ENCODE measurements at regions not wholly inside any gene's neighbourhood (a gene's known extent, or its start where the extent isn't known, plus 50 kb on each side); places are given as distances from the start of the nearest gene placed in this dataset.

GRCh38 chr7:94323844-94324243, 70.9 kb upstream of the COL1A2 start:
- Mint-ChIP-seq H3K36me3 (ENCODE audit: unreplicated experiment) (peaks cover 7% of the 10 kb centered on the region), H3K4me3 (ENCODE audit: unreplicated experiment) (no peak overlapping the region), H3K9me3 (ENCODE audit: unreplicated experiment) (peaks cover 7% of the 10 kb centered on the region), H3K4me1 (ENCODE audit: unreplicated experiment) (peaks cover 40% of the 10 kb centered on the region), H3K27ac (ENCODE audit: unreplicated experiment) (peak overlapping the region; percentile 91), H3K27me3 (ENCODE audit: unreplicated experiment) (no peaks in the 10 kb centered on the region)
- DNase-seq (ENCODE audit: extremely low spot score, unreplicated experiment), result no peak
- TF ChIP-seq CTCF (IDR thresholded peaks at IDR 0.05), result no peak

- no peak for TF ChIP-seq CTCF (IDR thresholded peaks at IDR 0.05)
- DNase-seq (ENCODE audit: extremely low spot score, unreplicated experiment), result no peak
- peak overlapping the region; percentile 5 for H3K4me3 Mint-ChIP-seq (ENCODE audit: unreplicated experiment)
- H3K36me3 Mint-ChIP-seq (ENCODE audit: unreplicated experiment), result peaks cover 7% of the 10 kb centered on the region
- peaks cover 40% of the 10 kb centered on the region for H3K4me1 Mint-ChIP-seq (ENCODE audit: unreplicated experiment)
- peaks cover 7% of the 10 kb centered on the region for H3K9me3 Mint-ChIP-seq (ENCODE audit: unreplicated experiment)
- no peaks in the 10 kb centered on the region for H3K27me3 Mint-ChIP-seq (ENCODE audit: unreplicated experiment)
- peak overlapping the region; percentile 91 for H3K27ac Mint-ChIP-seq (ENCODE audit: unreplicated experiment)
Observed at GRCh38 chr7:94324380-94325121, 70.1 kb upstream of the COL1A2 start.

- H3K36me3 Mint-ChIP-seq (ENCODE audit: unreplicated experiment), result peaks cover 6% of the 10 kb centered on the region
- DNase-seq (ENCODE audit: extremely low spot score, unreplicated experiment), result no peak
- peak overlapping the region; percentile 91 for H3K27ac Mint-ChIP-seq (ENCODE audit: unreplicated experiment)
- peaks cover 7% of the 10 kb centered on the region for H3K9me3 Mint-ChIP-seq (ENCODE audit: unreplicated experiment)
- H3K4me1 Mint-ChIP-seq (ENCODE audit: unreplicated experiment), result peaks cover 43% of the 10 kb centered on the region
- TF ChIP-seq CTCF (IDR thresholded peaks at IDR 0.05), result no peak
- no peaks in the 10 kb centered on the region for H3K27me3 Mint-ChIP-seq (ENCODE audit: unreplicated experiment)
- H3K4me3 Mint-ChIP-seq (ENCODE audit: unreplicated experiment), result peak overlapping the region; percentile 5
Observed at GRCh38 chr7:94325122-94325475, 69.6 kb upstream of the COL1A2 start.

- H3K9me3 Mint-ChIP-seq (ENCODE audit: unreplicated experiment), result peaks cover 10% of the 10 kb centered on the region
- no peaks in the 10 kb centered on the region for H3K27me3 Mint-ChIP-seq (ENCODE audit: unreplicated experiment)
- no peak overlapping the region for H3K27ac Mint-ChIP-seq (ENCODE audit: unreplicated experiment)
- no peak overlapping the region for H3K4me3 Mint-ChIP-seq (ENCODE audit: unreplicated experiment)
- no peak for TF ChIP-seq CTCF (IDR thresholded peaks at IDR 0.05)
- H3K36me3 Mint-ChIP-seq (ENCODE audit: unreplicated experiment), result no peaks in the 10 kb centered on the region
- DNase-seq (ENCODE audit: extremely low spot score, unreplicated experiment), result no peak
- peaks cover 20% of the 10 kb centered on the region for H3K4me1 Mint-ChIP-seq (ENCODE audit: unreplicated experiment)
Observed at GRCh38 chr7:94330269-94331020, 64.2 kb upstream of the COL1A2 start.

GRCh38 chr7:94332571-94332970, 62.1 kb upstream of the COL1A2 start:
- no peak overlapping the region for H3K4me3 Mint-ChIP-seq (ENCODE audit: unreplicated experiment)
- no peaks in the 10 kb centered on the region for H3K36me3 Mint-ChIP-seq (ENCODE audit: unreplicated experiment)
- no peak overlapping the region for H3K27ac Mint-ChIP-seq (ENCODE audit: unreplicated experiment)
- no peaks in the 10 kb centered on the region for H3K27me3 Mint-ChIP-seq (ENCODE audit: unreplicated experiment)
- no peak for DNase-seq (ENCODE audit: extremely low spot score, unreplicated experiment)
- H3K9me3 Mint-ChIP-seq (ENCODE audit: unreplicated experiment), result peaks cover 3% of the 10 kb centered on the region
- no peak for TF ChIP-seq CTCF (IDR thresholded peaks at IDR 0.05)
- peaks cover 23% of the 10 kb centered on the region for H3K4me1 Mint-ChIP-seq (ENCODE audit: unreplicated experiment)

Data from osteocyte (in vitro differentiated cells).